ENCODE measurements at regions not wholly inside any gene's neighbourhood (a gene's known extent, or its start where the extent isn't known, plus 50 kb on each side); places are given as distances from the start of the nearest gene placed in this dataset.

GRCh38 chr2:60678551-60678950, 77.5 kb upstream of the PAPOLG start:
- in situ Hi-C loops (cut with MboI): no loop called here
- Histone ChIP-seq H3K9ac (no peak overlapping the region), H2AFZ (no peak overlapping the region), H3K27me3 (replicated peaks; ENCODE audit: insufficient read depth) (peaks cover 8% of the 10 kb centered on the region), H4K20me1 (ENCODE audit: insufficient read depth) (no peaks in the 10 kb centered on the region), H3K9me2 (ENCODE audit: insufficient read depth) (no peaks in the 10 kb centered on the region), H3K4me2 (ENCODE audit: unreplicated experiment) (no peak overlapping the region), H3K9me3 (ENCODE audit: low read depth) (no peaks in the 10 kb centered on the region), H3F3A (ENCODE audit: insufficient read depth) (no peaks in the 10 kb centered on the region), H3K27ac (no peak overlapping the region), H3K4me3 (no peak overlapping the region), H3K4me1 (ENCODE audit: insufficient read depth) (no peaks in the 10 kb centered on the region), H3K36me3 (ENCODE audit: low read depth) (no peaks in the 10 kb centered on the region), H3K79me2 (ENCODE audit: insufficient read depth) (no peaks in the 10 kb centered on the region)
- DNase-seq: no peak
- 52 to 58% methylated on average over 7 of the region's 7 CpGs for WGBS, 2 experiments (ENCODE audit: low coverage in 1 of 2, low lambda C conversion rate in 2 of 2, missing lambda C conversion rate in 2 of 2)
- TF ChIP-seq EZH2 (IDR thresholded peaks at IDR 0.05; ENCODE audit: insufficient read depth, poor library complexity, severe bottlenecking) (no peak), EZH2phosphoT487 (IDR thresholded peaks at IDR 0.05; ENCODE audit: insufficient read depth, low read depth) (no peak)

GRCh38 chr2:60679036-60679780, 76.9 kb upstream of the PAPOLG start:
- Histone ChIP-seq H4K20me1 (ENCODE audit: insufficient read depth) (no peaks in the 10 kb centered on the region), H3K9ac (no peak overlapping the region), H3K4me3 (no peak overlapping the region), H2AFZ (no peak overlapping the region), H3K27ac (no peak overlapping the region), H3K9me2 (ENCODE audit: insufficient read depth) (no peaks in the 10 kb centered on the region), H3K79me2 (ENCODE audit: insufficient read depth) (no peaks in the 10 kb centered on the region), H3K9me3 (ENCODE audit: low read depth) (no peaks in the 10 kb centered on the region), H3K36me3 (ENCODE audit: low read depth) (no peaks in the 10 kb centered on the region), H3K4me2 (ENCODE audit: unreplicated experiment) (no peak overlapping the region), H3K4me1 (ENCODE audit: insufficient read depth) (no peaks in the 10 kb centered on the region), H3K27me3 (replicated peaks; ENCODE audit: insufficient read depth) (peaks cover 8% of the 10 kb centered on the region), H3F3A (ENCODE audit: insufficient read depth) (no peaks in the 10 kb centered on the region)
- in situ Hi-C loops (cut with MboI): no loop called here
- no peak for DNase-seq
- WGBS, 2 experiments (ENCODE audit: low coverage in 1 of 2, low lambda C conversion rate in 2 of 2, missing lambda C conversion rate in 2 of 2): 4 to 7% methylated on average over 9 of the region's 9 CpGs
- TF ChIP-seq EZH2 (IDR thresholded peaks at IDR 0.05; ENCODE audit: insufficient read depth, poor library complexity, severe bottlenecking): no peak
- no peak for TF ChIP-seq EZH2phosphoT487 (IDR thresholded peaks at IDR 0.05; ENCODE audit: insufficient read depth, low read depth)

- Histone ChIP-seq H3K79me2 (ENCODE audit: insufficient read depth) (no peaks in the 10 kb centered on the region), H3K27me3 (replicated peaks; ENCODE audit: insufficient read depth) (no peaks in the 10 kb centered on the region; the same call in 1 of the 2 replicates), H3K27ac (no peak overlapping the region), H2AFZ (no peak overlapping the region), H3K9me2 (ENCODE audit: insufficient read depth) (no peaks in the 10 kb centered on the region), H3K36me3 (ENCODE audit: low read depth) (no peaks in the 10 kb centered on the region), H3F3A (ENCODE audit: insufficient read depth) (no peaks in the 10 kb centered on the region), H4K20me1 (ENCODE audit: insufficient read depth) (no peaks in the 10 kb centered on the region), H3K4me3 (no peak overlapping the region), H3K4me2 (ENCODE audit: unreplicated experiment) (no peak overlapping the region), H3K4me1 (ENCODE audit: insufficient read depth) (no peaks in the 10 kb centered on the region), H3K9ac (no peak overlapping the region), H3K9me3 (ENCODE audit: low read depth) (no peaks in the 10 kb centered on the region)
- TF ChIP-seq EZH2 (IDR thresholded peaks at IDR 0.05; ENCODE audit: insufficient read depth, poor library complexity, severe bottlenecking) (no peak), EZH2phosphoT487 (IDR thresholded peaks at IDR 0.05; ENCODE audit: insufficient read depth, low read depth) (no peak)
- in situ Hi-C loops (cut with MboI): no loop called here
- 55 to 79% methylated on average over 3 of the region's 3 CpGs for WGBS, 2 experiments (ENCODE audit: low coverage in 1 of 2, low lambda C conversion rate in 2 of 2, missing lambda C conversion rate in 2 of 2)
- no peak for DNase-seq
These were observed 62.5 kb upstream of the PAPOLG start for GRCh38 chr2:60693551-60693950.

- TF ChIP-seq EZH2phosphoT487 (IDR thresholded peaks at IDR 0.05; ENCODE audit: insufficient read depth, low read depth) (no peak), EZH2 (IDR thresholded peaks at IDR 0.05; ENCODE audit: insufficient read depth, poor library complexity, severe bottlenecking) (no peak)
- H3K9me3 ChIP-seq (ENCODE audit: low read depth): no peaks in the 10 kb centered on the region
- H3K9ac ChIP-seq: no peak overlapping the region
- 31 to 35% methylated on average over 4 of the region's 4 CpGs for WGBS, 2 experiments (ENCODE audit: low coverage in 1 of 2, low lambda C conversion rate in 2 of 2, missing lambda C conversion rate in 2 of 2)
- H3K4me1 ChIP-seq (ENCODE audit: insufficient read depth): no peaks in the 10 kb centered on the region
- H3K4me3 ChIP-seq: no peak overlapping the region
- H3F3A ChIP-seq (ENCODE audit: insufficient read depth): no peaks in the 10 kb centered on the region
- in situ Hi-C loops (cut with MboI): no loop called here
- H3K36me3 ChIP-seq (ENCODE audit: low read depth): no peaks in the 10 kb centered on the region
- H3K79me2 ChIP-seq (ENCODE audit: insufficient read depth): no peaks in the 10 kb centered on the region
- H3K27me3 ChIP-seq (replicated peaks; ENCODE audit: insufficient read depth): no peaks in the 10 kb centered on the region; the same call in 1 of the 2 replicates
- no peak overlapping the region for H3K27ac ChIP-seq
- H3K4me2 ChIP-seq (ENCODE audit: unreplicated experiment): no peak overlapping the region
- no peaks in the 10 kb centered on the region for H3K9me2 ChIP-seq (ENCODE audit: insufficient read depth)
- no peak for DNase-seq
- no peak overlapping the region for H2AFZ ChIP-seq
- no peaks in the 10 kb centered on the region for H4K20me1 ChIP-seq (ENCODE audit: insufficient read depth)
These were observed 60.3 kb upstream of the PAPOLG start for GRCh38 chr2:60695793-60696192.
